ENCODE measurements at regions not wholly inside any gene's neighbourhood (a gene's known extent, or its start where the extent isn't known, plus 50 kb on each side); places are given as distances from the start of the nearest gene placed in this dataset.

DNA sequence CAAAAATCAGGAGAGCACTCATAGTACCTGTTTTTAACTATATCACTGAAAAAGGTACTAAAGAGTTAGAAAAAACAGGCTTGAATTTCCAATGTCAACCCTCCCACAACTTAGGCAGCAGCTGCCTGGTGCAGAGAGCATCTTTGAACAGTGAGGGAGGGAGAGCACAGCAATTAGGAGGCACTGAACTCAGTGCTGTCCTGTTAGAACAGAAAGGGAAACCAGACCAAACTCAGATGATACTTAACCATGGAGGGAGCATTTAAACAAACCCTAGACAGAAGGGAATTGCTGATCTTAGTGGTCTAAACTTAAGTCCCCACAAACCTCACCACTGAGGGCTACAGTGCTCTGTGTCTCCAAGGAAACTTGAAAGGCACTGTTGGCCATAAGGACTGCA, 179.2 kb upstream of the AGTR1 start:
- TF ChIP-seq, protein P1, sequence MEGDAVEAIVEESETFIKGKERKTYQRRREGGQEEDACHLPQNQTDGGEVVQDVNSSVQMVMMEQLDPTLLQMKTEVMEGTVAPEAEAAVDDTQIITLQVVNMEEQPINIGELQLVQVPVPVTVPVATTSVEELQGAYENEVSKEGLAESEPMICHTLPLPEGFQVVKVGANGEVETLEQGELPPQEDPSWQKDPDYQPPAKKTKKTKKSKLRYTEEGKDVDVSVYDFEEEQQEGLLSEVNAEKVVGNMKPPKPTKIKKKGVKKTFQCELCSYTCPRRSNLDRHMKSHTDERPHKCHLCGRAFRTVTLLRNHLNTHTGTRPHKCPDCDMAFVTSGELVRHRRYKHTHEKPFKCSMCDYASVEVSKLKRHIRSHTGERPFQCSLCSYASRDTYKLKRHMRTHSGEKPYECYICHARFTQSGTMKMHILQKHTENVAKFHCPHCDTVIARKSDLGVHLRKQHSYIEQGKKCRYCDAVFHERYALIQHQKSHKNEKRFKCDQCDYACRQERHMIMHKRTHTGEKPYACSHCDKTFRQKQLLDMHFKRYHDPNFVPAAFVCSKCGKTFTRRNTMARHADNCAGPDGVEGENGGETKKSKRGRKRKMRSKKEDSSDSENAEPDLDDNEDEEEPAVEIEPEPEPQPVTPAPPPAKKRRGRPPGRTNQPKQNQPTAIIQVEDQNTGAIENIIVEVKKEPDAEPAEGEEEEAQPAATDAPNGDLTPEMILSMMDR (IDR thresholded peaks at IDR 0.05; ENCODE audit: low read depth, low read length, poor library complexity, severe bottlenecking), result no peak
- TF ChIP-seq EZH2phosphoT487 (IDR thresholded peaks at IDR 0.05; ENCODE audit: borderline replicate concordance, low read length), result no peak
